HG03521 (cell line): ENCODE measurements at regions not wholly inside any gene's neighbourhood (a gene's known extent, or its start where the extent isn't known, plus 50 kb on each side); places are given as distances from the start of the nearest gene placed in this dataset.

Source experiments
- ATAC-seq: cut with Tn5 transposase; IDR thresholded peaks from one replicate; pipeline ENCODE4 v1.9.1; 2021; ENCODE audit warnings: mild to moderate bottlenecking, moderate library complexity; ENCODE audit not compliant: unreplicated experiment

- ATAC-seq = no peak
Observed at GRCh38 chr5:103498800-103499551, 63.6 kb downstream of the NUDT12 start.

GRCh38 chr5:103498211-103498610, 64.4 kb downstream of the NUDT12 start:
- ATAC-seq = no peak

GRCh38 chr5:103497781-103498180, 64.8 kb downstream of the NUDT12 start:
- ATAC-seq = no peak

- ATAC-seq = no peak
Observed at GRCh38 chr5:103490030-103490739, 72.4 kb downstream of the NUDT12 start.

GRCh38 chr5:103489307-103489706, 73.3 kb downstream of the NUDT12 start:
- ATAC-seq = no peak

- peak; percentile 58 for ATAC-seq
Observed at GRCh38 chr5:103487822-103488493, 74.6 kb downstream of the NUDT12 start.

GRCh38 chr5:103487218-103487617, 75.4 kb downstream of the NUDT12 start:
- ATAC-seq = no peak

- ATAC-seq = no peak
Observed at GRCh38 chr5:103486739-103487138, 75.8 kb downstream of the NUDT12 start.

GRCh38 chr5:103480246-103480645, 82.3 kb downstream of the NUDT12 start:
- ATAC-seq = no peak

- no peak for ATAC-seq
Observed at GRCh38 chr5:103477678-103478077, 84.9 kb downstream of the NUDT12 start.

GRCh38 chr5:103476811-103477210, 85.8 kb downstream of the NUDT12 start:
- no peak for ATAC-seq

GRCh38 chr5:103475629-103476240, 86.9 kb downstream of the NUDT12 start:
- no peak for ATAC-seq

- ATAC-seq = no peak
Observed at GRCh38 chr5:103474677-103475076, 87.9 kb downstream of the NUDT12 start.

- no peak for ATAC-seq
Observed at GRCh38 chr5:103473725-103474124, 88.9 kb downstream of the NUDT12 start.

- no peak for ATAC-seq
Observed at GRCh38 chr5:103472830-103473229, 89.8 kb downstream of the NUDT12 start.

GRCh38 chr5:103472265-103472664, 90.3 kb downstream of the NUDT12 start:
- ATAC-seq = no peak

- ATAC-seq = no peak
Observed at GRCh38 chr5:103469288-103470040, 93.1 kb downstream of the NUDT12 start.

GRCh38 chr5:103467831-103468230, 94.8 kb downstream of the NUDT12 start:
- ATAC-seq = no peak

- ATAC-seq = no peak
Observed at GRCh38 chr5:103466495-103466894, 96.1 kb downstream of the NUDT12 start.

GRCh38 chr5:103465891-103466290, 96.7 kb downstream of the NUDT12 start:
- no peak for ATAC-seq
